ENCODE measurements at regions not wholly inside any gene's neighbourhood (a gene's known extent, or its start where the extent isn't known, plus 50 kb on each side); places are given as distances from the start of the nearest gene placed in this dataset.

GRCh38 chr17:53101706-53102105 is 721.0 kb upstream of the KIF2B start:
- no peaks in the 10 kb centered on the region for H3K9me3 ChIP-seq
- H3K27ac ChIP-seq = no peak overlapping the region
- no peak overlapping the region for H3K4me3 ChIP-seq
- H3K27me3 ChIP-seq = no peaks in the 10 kb centered on the region
- no peak for DNase-seq
- intact Hi-C loops (cut with DNase I) = no loop called here
- 92% methylated on average over 2 of the region's 2 CpGs for WGBS, 2 donors
- no peaks in the 10 kb centered on the region for H3K36me3 ChIP-seq
- no peaks in the 10 kb centered on the region for H3K4me1 ChIP-seq
- TF ChIP-seq POLR2A (IDR thresholded peaks at IDR 0.05) (no peak), CTCF (IDR thresholded peaks at IDR 0.05) (no peak)

GRCh38 chr17:53100126-53100525 is 722.6 kb upstream of the KIF2B start:
- intact Hi-C loops (cut with DNase I) = no loop called here
- Histone ChIP-seq H3K4me3 (no peak overlapping the region), H3K27me3 (no peaks in the 10 kb centered on the region), H3K9me3 (no peaks in the 10 kb centered on the region), H3K27ac (no peak overlapping the region), H3K36me3 (no peaks in the 10 kb centered on the region), H3K4me1 (no peaks in the 10 kb centered on the region)
- 65 to 83% methylated on average over 3 of the region's 3 CpGs for WGBS, 2 donors
- DNase-seq = no peak
- TF ChIP-seq CTCF (IDR thresholded peaks at IDR 0.05) (no peak), POLR2A (IDR thresholded peaks at IDR 0.05) (no peak)

- Histone ChIP-seq H3K9me3 (no peaks in the 10 kb centered on the region), H3K4me3 (no peak overlapping the region), H3K27me3 (no peaks in the 10 kb centered on the region), H3K36me3 (no peaks in the 10 kb centered on the region), H3K4me1 (no peaks in the 10 kb centered on the region), H3K27ac (no peak overlapping the region)
- DNase-seq = no peak
- TF ChIP-seq POLR2A (IDR thresholded peaks at IDR 0.05) (no peak), CTCF (IDR thresholded peaks at IDR 0.05) (no peak)
- intact Hi-C loops (cut with DNase I) = no loop called here
- WGBS, 2 donors = 19 to 39% methylated on average over 1 of the region's 1 CpG
Observed at GRCh38 chr17:53093391-53093790, 729.3 kb upstream of the KIF2B start.

GRCh38 chr17:53092072-53092471 is 730.7 kb upstream of the KIF2B start:
- intact Hi-C loops (cut with DNase I) = no loop called here
- WGBS, 2 donors = 74 to 77% methylated on average over 2 of the region's 2 CpGs
- no peak for DNase-seq
- Histone ChIP-seq H3K27me3 (no peaks in the 10 kb centered on the region), H3K36me3 (no peaks in the 10 kb centered on the region), H3K4me1 (no peaks in the 10 kb centered on the region), H3K9me3 (no peaks in the 10 kb centered on the region), H3K4me3 (no peak overlapping the region), H3K27ac (no peak overlapping the region)
- no peak for TF ChIP-seq CTCF (IDR thresholded peaks at IDR 0.05)

GRCh38 chr17:53090770-53091169 is 732.0 kb upstream of the KIF2B start:
- intact Hi-C loops (cut with DNase I) = no loop called here
- TF ChIP-seq POLR2A (IDR thresholded peaks at IDR 0.05) = no peak
- no peak for TF ChIP-seq CTCF (IDR thresholded peaks at IDR 0.05)

More at GRCh38 chr17:53090770-53091169, 732.0 kb upstream of the KIF2B start:
- DNase-seq = no peak
- Histone ChIP-seq H3K9me3 (no peaks in the 10 kb centered on the region), H3K27ac (no peak overlapping the region), H3K4me3 (no peak overlapping the region), H3K4me1 (no peaks in the 10 kb centered on the region), H3K36me3 (no peaks in the 10 kb centered on the region), H3K27me3 (no peaks in the 10 kb centered on the region)
- WGBS, 2 donors = 56 to 75% methylated on average over 1 of the region's 1 CpG

All from esophagus squamous epithelium (tissue), 5 donors.